HG03457 (cell line): ENCODE measurements at regions not wholly inside any gene's neighbourhood (a gene's known extent, or its start where the extent isn't known, plus 50 kb on each side); places are given as distances from the start of the nearest gene placed in this dataset.
"Not testable (repeated sequence)": the region's sequence is repeated elsewhere in the genome, so short reads cannot be mapped to it uniquely, and the experiment has no call there.

ENCODE experiments used
- ATAC-seq: cut with Tn5 transposase; IDR thresholded peaks from one replicate; pipeline ENCODE4 v1.9.1; 2021; ENCODE audit warnings: moderate number of reproducible peaks; ENCODE audit not compliant: unreplicated experiment

DNA sequence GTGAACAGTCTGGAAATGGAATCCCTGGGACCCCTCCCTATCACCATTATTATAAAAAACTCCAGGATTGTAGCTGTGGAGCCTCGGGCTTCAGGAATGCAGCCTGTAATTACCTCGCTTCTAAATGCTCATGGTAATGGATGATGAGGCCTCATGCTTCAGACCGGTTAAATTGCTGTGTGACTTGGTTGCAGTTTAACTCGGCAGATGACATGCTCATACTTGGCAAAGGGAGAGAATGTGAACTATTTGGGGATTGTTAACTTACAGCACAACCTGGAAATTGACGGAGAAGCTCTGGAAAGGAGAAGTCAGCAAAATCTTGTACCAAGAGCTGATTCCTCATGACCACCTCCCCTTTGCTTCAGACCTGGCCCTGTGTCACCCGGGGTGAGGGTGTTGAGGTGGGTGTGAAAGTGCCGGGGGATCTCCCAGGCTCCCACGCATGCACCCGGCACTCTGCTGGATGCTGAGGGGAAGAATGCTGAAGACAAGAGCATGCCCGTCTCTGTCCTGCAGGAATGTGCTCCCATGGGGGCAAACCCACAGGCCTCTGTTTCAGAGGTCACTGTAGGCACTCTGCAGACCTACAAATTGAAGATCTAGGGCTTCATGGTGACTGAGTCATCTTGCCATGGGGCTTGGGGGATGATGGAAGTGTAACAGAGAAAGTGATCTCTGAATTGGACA is 364.8 kb downstream of the RPS6KC1 start:
- ATAC-seq, result no peak

DNA sequence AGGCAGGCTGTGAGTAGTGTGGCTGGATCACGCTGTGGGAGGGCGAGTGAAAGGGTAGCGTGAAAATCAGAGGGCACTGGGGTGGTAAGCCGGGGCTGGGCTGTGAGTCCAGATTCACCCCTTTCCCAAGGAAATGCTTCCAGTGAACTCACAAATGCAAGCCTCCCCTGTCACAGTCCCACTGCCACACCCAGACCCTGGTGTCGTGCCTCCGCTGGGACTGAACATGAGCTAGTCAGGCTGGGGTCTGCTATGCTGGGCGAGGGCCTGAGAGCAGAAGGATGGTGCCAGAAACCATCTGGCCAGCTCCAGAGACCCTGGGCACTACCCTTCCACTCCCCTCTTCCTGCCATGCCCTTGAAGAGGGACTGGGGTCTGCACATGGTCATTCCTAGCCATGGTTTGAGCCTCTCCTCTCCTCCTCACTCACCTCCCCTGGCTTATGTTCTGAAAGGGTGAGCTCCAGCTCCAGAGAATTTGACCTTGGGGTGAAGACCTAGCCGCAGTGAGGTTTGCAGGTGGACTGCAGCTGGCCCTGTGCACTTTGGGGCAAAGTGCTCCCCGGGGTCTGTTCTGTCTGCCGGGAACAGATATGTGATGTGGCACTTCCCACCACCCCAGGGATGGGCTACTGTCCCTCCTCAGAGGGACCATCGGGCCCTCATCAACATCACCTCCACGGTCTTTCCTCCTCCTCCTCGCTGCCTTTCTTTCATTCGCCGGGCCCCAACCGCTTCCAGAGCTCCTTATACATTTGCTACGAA is 365.6 kb downstream of the RPS6KC1 start:
- ATAC-seq, result no peak

DNA sequence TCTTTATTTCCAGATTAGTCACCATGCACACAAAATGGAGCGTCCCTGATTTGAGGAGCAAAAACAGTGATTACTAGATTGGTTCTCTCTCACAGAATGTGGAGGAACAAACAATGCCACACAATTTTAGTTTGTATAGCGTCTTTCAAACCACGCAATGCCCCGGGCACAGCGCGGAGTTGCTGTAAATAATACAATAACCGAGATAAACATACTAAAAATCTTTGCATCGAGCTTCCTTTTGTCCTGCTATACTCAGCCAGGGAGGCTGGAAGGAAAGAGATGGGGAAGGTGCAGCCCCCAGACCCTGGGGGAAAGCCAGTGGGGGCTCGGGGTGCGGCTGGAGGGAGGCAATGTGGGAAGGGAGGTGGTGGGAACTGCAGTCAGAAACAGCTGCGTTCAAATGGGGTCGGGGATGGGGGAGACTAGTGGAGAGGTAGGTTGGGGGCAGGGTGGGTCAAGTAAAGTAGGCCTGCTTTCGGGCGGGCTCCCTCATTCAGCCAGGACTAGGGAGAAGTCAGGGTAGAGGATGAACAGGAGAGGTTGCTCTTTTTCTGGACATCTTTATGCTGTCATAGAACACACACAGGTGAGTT is 366.3 kb downstream of the RPS6KC1 start:
- ATAC-seq, result no peak

DNA sequence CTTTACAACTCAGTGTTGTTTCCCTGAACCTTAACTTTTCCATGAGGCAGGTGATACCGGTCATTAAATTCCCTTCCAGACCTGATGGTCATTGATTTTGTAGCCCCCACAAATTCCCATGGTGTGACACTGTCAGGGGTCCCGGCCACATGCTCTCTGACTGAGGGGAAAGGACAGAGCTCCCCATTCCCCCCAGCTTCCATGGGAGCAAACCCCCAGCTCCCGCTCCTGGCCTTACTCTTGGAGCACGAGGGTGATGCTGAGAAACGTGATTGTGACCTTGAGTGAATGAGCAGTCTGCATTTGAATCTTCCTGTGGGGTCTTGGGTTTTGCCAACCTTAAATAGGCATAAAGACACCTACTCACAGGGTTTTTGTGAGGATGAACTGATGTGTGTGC is 366.8 kb downstream of the RPS6KC1 start:
- ATAC-seq, result no peak

DNA sequence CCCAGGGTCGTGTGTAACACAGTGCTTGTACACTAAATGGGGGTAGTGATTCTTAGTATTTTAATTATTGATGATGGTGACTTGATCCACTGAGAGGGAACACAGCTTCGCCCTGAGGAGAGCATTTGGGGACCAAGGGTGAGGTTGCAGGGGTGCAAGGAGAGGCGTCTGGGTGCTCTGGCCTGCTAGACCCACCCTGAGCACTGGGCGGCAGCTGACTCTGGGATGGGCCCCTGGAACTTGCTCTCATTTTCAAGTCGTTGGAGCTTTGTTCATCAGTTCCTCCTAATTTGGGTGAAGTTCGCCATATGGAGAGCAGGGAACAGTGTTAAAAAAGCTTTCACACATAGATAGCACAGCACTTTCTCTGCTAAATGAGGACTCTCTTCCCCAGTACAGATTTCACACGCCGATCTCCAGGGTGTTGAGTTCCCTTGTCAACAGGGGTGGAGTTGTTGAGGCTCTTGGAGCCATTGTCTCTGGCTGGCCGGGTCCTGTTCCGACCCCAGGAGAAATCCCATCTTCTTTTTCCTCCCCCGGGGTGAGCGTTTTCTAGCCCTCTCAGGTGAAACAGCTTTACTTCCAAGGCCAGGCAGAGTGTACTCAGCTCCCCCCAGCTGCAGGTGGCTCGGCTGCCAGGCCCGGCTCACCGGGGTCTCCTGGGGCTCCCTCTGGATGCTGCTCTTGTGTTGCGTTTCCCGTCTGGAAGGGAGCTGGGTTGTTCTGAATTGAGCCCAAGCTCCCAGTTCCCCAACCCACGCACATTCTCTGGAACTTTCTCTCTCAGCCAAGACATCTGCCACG is 367.4 kb downstream of the RPS6KC1 start:
- ATAC-seq, result no peak

DNA sequence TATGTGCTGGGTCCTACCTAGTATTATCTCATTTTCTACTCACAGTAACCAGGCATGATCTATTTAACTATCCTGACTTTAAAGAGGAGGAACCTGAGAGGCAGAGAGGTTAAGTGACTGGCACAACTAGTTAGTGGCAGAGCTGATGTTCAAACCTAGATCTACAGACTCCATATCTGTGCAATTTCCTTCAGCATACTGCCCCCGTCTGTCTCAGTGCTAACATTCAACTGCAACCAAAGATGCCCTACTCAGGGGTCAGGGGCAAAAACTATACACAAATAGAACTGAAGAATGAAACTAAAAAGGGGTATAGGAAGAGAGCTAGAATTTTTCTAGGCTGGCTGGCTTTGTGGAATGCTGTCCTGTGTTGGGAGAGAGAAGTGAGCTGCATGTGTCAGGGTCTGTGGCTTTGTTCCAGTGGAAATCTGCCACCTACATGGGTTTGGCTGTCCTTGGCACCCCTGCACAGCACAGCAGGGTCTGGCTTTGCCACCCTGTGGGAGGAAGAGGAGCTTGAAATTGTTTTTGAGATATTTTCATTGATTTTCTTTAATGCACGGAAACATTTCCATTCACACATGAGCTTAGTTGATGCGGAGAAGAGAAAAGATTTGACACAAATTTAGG is 368.5 kb downstream of the RPS6KC1 start:
- no peak for ATAC-seq

DNA sequence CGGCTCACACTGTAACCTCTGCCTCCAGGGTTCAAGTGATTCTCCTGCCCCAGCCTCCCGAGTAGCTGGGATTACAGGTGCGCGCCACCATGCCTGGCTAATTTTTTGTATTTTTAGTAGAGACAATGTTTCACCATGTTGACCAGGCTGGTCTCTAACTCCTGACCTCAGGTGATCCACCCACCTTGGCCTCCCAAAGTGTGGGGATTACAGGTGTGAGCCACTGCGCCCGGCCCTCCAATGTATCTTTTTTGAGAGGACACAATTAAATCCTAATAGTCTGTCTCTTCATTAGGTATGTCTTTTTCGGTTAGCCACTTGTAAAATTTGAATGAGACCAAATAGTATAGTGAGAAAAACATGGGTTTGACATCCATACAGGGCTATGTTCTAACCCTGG is 370.1 kb downstream of the RPS6KC1 start:
- ATAC-seq, result not testable (repeated sequence)

DNA sequence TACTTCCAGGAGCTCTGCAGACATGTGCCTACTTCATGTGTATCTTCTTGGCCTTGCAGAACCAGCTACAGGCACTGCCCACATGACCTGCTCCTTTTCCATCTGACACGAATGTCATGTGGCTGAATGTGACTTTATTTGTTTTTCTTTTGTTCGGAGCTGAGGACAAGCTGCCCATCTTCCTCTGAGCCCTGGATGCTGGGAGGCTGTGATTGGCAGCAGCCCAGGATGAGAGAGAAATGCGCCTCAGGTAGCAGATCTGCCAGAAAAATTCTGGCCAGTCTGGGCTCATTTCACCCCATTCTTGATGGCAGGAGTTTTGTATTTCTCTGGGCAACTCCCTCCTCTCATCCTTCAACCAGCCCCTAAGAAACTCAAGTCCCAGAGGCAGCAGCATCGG is 372.0 kb downstream of the RPS6KC1 start:
- no peak for ATAC-seq

DNA sequence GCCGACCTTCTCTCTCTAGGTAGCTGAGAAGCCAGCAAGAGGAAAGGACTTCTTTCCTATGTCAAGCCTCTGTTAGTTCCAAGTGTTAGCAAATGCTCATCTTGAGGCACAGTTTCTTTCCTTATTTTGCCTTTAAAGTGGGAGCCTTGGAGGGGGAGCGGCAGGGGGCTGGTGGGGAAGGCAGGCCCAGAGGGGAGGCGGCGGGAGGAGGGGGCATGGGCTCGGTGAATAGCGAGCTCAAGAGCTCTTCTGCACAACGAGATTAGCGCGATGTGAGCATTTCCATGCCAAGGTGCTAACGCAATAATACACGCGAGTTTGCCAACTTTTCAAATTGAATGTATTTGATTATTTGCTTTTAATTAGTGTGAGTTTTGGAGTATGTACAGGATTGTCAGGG is 372.6 kb downstream of the RPS6KC1 start:
- no peak for ATAC-seq

DNA sequence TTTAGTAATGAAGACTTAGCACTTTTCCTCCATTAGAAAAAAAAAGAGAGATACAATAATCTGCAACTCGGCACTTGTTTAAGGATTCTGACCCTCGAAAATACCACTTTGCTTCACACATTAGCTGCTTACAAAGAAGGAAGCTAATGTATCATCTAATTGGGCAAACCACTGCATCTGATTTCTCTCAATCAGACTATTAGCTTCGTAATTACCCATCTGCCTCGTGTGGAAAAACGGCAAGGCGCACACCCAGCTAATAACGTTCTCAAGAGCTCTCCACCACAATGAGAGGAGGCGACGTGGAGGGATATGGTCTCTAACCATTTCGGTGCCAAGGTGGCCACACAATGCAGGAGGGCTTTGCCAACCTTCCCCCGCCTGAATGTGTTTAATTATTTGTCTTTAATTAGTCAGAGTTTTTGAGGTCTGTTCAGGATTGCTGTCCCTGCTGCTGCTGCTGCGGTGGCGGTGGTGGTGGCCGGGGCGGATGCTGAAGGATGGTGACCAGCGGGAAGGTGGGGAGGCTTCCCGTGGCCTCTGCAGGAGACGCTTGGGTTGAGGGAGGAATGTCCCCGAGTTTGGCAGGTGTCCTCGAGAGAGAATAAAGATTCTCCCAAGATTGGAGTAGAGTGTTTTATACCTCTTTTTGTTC is 374.5 kb downstream of the RPS6KC1 start:
- no peak for ATAC-seq

DNA sequence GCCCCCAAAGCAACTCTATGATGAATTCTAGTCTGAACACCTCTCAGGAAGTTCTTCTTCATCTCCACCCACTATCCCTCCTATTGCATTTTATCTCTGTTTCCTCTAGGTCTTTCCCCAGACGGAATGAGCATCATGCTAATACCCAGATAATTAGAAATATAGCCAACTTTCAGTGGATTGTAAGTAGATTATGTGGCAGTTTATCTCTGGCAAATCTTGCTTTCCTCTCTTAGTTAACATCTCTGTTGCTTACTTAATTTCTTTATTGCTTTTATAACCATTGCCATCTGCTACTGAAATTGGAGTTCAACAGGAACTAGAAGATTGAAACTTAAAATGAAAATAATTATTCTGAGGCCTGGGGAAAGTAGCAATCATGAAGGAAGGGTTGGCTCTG is 378.6 kb downstream of the RPS6KC1 start:
- ATAC-seq, result no peak

DNA sequence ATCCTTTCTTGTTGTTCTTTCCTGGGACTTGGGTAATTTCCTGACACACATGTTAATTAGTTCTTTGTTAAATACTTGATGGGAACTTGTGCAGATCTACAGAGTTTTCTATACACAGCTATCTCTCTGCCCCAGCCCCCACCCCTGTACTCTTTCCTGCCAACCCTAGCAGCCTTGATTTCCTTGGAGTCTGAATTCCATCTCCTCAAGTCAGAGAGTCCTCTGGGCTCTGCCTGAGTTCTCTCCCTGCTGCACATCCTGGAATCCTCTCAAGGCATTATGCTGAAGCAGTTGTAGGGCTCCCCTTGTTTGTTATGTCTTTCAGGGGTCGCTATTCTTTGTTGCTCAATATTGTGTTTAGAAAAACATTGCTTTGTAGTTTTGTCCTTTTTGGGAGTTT is 384.7 kb downstream of the RPS6KC1 start:
- no peak for ATAC-seq

DNA sequence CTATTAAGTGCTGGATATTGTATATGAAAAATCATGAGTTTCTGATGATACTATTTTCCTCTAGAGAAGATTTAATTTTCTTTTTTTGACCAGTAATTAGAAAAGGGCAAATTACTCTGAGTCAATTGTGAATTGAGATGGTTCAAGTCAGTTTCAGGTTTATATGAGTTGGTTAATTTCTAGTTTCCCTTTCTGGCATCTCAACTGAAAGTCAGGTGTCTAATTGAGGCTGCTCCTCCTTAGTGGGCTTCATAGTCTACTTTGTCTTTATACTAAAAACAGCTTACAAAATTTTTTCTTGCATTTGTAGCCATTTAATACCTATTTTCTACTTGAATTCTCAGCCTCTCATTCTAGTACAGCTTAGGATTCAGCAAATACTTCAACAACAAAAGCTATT is 387.3 kb downstream of the RPS6KC1 start:
- no peak for ATAC-seq

DNA sequence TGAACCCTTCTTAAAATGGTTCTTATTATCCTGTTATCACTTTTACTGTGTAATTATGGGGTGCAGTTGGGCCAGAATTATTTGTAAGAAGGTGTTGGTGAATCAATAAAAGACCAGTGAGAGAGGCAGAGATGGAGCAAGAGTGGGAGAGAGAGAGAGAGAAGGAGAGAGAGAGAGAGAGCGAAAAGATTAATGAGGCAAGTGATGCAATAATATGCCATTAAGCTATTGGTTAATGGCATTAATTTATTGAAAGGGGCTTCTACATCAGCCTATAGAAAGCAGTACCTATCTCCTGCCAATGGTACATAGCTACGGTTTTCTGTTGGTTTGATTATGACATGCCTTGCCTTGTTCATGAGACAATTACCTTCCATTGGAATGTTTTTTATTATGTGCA is 388.7 kb downstream of the RPS6KC1 start:
- ATAC-seq, result no peak

DNA sequence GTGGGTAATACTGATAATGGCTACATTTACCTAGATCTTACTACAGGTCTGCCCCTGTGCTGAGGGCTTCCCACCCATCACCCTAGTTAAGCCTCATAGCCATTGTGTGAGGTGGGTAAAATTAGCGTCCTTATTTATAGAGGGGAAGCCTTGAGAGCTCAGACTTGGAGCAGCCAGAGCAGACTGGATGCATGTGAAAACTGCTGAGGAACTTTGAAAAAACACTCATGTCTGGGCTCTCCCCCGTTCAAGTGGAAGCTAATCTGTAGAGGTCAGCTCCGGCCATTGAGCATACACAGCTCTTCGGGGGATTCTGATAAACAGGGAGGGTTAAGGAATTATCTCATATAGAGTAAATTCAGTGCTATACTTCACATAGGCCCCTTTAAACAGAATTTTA is 389.7 kb downstream of the RPS6KC1 start:
- ATAC-seq, result no peak

DNA sequence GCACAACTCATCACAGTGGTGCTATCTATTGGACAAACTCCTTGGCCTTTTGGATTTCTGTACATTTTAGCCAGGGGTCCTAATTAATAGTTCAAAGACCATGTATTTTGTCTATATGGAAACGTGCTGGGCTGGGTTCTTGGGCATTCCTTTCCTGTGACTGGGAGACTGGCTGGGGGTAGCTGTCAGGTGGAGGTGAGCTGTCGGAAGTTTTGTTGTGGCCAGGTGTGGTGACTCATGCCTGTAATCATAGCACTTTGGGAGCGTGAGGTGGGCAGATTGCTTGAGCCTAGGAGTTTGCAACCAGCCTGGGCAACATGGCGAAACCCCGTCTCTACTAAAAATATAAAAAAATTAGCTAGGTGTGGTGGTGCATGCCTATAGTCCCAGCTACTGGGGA is 392.4 kb downstream of the RPS6KC1 start:
- ATAC-seq, result no peak

DNA sequence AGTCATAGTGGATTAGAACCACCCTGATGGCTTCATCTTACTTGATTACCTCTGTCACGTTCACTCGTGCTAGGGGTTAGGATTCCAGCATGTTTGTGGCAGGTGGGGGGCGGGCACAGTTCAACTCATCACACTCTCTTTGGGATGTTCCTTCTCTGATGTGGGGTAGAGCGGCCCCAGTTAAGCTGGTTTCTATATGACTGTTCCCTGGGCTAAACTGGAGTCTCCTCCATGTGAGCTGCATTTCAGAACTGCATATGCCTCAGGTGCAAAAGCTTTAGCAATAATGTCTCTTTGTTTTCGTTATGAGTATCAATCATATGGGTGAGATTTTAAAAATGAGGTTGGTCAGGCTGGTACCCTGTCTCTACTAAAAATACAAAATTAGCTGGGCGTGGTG is 393.2 kb downstream of the RPS6KC1 start:
- ATAC-seq, result no peak

DNA sequence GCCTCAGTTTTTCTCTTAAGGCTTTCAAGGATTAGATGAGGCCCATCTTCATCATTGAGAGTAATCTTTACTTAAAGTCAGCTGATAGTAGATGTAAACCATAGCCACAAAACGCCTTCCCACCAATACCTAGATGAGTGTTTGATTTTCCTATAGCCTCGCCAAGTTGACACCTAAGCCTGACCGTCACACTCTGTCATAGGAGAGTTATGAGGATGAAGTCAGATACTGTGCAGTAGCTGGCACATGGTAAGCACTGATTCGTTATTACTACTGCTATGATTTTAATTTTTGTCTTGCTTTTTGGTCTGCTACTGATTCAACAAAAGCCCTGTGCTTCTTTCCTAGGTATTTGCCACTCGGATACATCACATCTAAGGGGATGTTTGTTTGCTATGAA is 395.5 kb downstream of the RPS6KC1 start:
- no peak for ATAC-seq

DNA sequence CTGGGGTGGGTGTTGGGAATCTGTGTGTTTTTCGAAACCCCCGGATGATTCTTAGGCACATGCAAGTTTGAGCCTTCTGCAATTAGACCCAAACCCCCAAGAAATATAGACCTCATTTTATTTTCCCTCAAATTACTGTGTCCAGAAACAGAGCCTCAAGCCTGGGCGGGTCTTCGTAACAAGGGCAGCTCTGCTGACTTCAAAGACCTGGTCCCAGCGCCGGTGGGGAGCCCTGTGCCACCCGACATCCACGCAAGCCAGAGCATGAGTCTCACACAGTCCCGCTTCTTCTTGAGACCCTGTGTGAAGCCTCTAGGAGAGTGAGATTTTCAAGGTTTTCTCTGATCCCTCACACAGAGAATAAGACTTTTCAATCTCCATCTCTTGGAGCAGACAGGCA is 397.3 kb downstream of the RPS6KC1 start:
- ATAC-seq, result no peak

DNA sequence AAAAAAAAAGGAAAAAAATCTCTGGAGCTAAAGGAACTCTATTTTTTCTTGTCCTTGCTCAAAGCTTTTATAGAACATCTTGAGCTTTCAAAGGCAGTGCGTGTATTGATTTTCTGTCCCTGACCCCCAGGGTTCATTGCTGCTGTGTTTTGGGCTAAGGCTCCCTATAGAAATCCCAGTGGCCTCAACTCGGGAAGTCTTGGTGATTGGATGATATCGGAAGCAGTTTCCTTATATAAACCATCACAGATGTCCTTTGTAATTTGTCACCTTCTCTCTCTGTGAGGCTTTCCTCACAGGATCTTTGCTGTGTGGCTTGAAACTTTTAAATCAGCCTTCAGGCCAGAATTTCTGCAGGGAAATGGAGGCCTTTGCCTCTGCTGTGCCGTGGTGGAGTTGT is 397.7 kb downstream of the RPS6KC1 start:
- no peak for ATAC-seq

DNA sequence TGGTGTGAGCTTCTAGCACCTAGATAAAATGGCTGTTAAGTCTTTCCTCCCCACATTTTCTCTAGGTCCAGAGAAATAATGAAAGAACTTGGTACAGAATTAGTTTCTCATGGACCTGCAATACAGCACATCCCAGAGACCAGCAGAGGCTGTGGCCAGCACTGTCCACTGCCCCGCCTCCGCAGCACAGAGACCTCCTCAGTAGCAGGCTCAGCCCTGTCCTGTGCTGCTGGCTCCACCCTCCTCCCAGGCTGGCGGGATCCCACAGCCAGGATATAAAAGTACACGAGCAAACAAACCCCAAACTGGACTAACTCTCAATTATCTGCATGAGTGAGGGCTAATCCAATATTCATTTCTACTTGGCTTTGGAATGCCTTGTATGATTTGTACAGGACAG is 401.5 kb downstream of the RPS6KC1 start:
- no peak for ATAC-seq
